ENCODE measurements at regions not wholly inside any gene's neighbourhood (a gene's known extent, or its start where the extent isn't known, plus 50 kb on each side); places are given as distances from the start of the nearest gene placed in this dataset.

GRCh38 chr12:127273626-127274025, 993.3 kb upstream of the TMEM132C start:
- no peak for TF ChIP-seq CTCF (IDR thresholded peaks at IDR 0.05; ENCODE audit: insufficient read depth, low read length)
- TF ChIP-seq, protein P1, sequence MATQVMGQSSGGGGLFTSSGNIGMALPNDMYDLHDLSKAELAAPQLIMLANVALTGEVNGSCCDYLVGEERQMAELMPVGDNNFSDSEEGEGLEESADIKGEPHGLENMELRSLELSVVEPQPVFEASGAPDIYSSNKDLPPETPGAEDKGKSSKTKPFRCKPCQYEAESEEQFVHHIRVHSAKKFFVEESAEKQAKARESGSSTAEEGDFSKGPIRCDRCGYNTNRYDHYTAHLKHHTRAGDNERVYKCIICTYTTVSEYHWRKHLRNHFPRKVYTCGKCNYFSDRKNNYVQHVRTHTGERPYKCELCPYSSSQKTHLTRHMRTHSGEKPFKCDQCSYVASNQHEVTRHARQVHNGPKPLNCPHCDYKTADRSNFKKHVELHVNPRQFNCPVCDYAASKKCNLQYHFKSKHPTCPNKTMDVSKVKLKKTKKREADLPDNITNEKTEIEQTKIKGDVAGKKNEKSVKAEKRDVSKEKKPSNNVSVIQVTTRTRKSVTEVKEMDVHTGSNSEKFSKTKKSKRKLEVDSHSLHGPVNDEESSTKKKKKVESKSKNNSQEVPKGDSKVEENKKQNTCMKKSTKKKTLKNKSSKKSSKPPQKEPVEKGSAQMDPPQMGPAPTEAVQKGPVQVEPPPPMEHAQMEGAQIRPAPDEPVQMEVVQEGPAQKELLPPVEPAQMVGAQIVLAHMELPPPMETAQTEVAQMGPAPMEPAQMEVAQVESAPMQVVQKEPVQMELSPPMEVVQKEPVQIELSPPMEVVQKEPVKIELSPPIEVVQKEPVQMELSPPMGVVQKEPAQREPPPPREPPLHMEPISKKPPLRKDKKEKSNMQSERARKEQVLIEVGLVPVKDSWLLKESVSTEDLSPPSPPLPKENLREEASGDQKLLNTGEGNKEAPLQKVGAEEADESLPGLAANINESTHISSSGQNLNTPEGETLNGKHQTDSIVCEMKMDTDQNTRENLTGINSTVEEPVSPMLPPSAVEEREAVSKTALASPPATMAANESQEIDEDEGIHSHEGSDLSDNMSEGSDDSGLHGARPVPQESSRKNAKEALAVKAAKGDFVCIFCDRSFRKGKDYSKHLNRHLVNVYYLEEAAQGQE (IDR thresholded peaks at IDR 0.05; ENCODE audit: insufficient replicate concordance, low read depth), result no peak

Data from HL-60 (cell line).